H1 (cell line): ENCODE measurements at regions not wholly inside any gene's neighbourhood (a gene's known extent, or its start where the extent isn't known, plus 50 kb on each side); places are given as distances from the start of the nearest gene placed in this dataset.

Experiments
- CTCF ChIA-PET: fragments of 300-600 bp; sonication (Branson Sonifier 250); formaldehyde crosslinking; loops from one replicate; lab custom pipeline; 2021; ENCODE audit not compliant: partially characterized antibody; lab: Charles Lee
- POLR2A ChIA-PET: fragments of 300-600 bp; sonication (Branson Sonifier 250); formaldehyde crosslinking; loops from one replicate; lab custom pipeline; 2021; ENCODE audit warnings: inconsistent platforms; ENCODE audit not compliant: partially characterized antibody; lab: Charles Lee
- DNase-seq, 2 experiments: peaks; one replicate each; pipeline versions ENCODE4 v3.0.0 to v3.0.0-alpha.2; 2010 to 2022; ENCODE audit warnings: low spot score in 2 of 2, low read depth in 1 of 2, mixed read lengths in 1 of 2
- FAIRE-seq: peaks from 2 replicates; lab custom pipeline; 2011; peaks lifted over from hg19 to GRCh38; lab: Jason Lieb, UNC
- H2AFZ ChIP-seq: 2 replicates; pipeline ENCODE4 v1.8.1; 2012; ENCODE audit warnings: low read length, inconsistent platforms
- H2AK5ac ChIP-seq: 2 replicates; pipeline ENCODE4 v1.6.1; 2013; ENCODE audit warnings: low read depth, low read length
- H2BK120ac ChIP-seq: replicated peaks from 2 replicates; pipeline ENCODE3; 2013; ENCODE audit warnings: low read depth, low read length, inconsistent platforms
- H2BK12ac ChIP-seq: 2 replicates; pipeline ENCODE4 v1.6.1; 2013; ENCODE audit warnings: low read depth, low read length
- H2BK15ac ChIP-seq: 2 replicates; pipeline ENCODE4 v1.6.1; 2013; ENCODE audit warnings: low read length
- H2BK20ac ChIP-seq: 2 replicates; pipeline ENCODE4 v1.6.1; 2013; ENCODE audit warnings: low read length
- H2BK5ac ChIP-seq: 2 replicates; pipeline ENCODE4 v1.6.1; 2013; ENCODE audit warnings: low read depth, low read length
- H3K14ac ChIP-seq: 2 replicates; pipeline ENCODE4 v1.6.1; 2013; ENCODE audit warnings: inconsistent platforms; ENCODE audit not compliant: insufficient read length
- H3K18ac ChIP-seq: 2 replicates; pipeline ENCODE4 v1.6.1; 2013; ENCODE audit warnings: low read length; ENCODE audit errors: extremely low read depth
- H3K23ac ChIP-seq: 2 replicates; pipeline ENCODE4 v1.6.1; 2013; ENCODE audit warnings: inconsistent platforms; ENCODE audit not compliant: insufficient read length
- H3K23me2 ChIP-seq: 2 replicates; pipeline ENCODE4 v1.6.1; 2013; ENCODE audit warnings: low read depth, low read length
- H3K27ac ChIP-seq: 2 replicates; pipeline ENCODE4 v1.6.1; 2011; ENCODE audit warnings: low read depth, low read length, inconsistent platforms
- H3K27me3 ChIP-seq, 4 experiments: replicated peaks in 1 of 4; 1 replicate in 1 of 4; 2 replicates in 3 of 4; pipeline versions ENCODE4 v1.6.1 to v1.8.1; 2011 to 2013; ENCODE audit warnings: low read length in 3 of 4, mild to moderate bottlenecking in 3 of 4, inconsistent platforms in 2 of 4, mixed read lengths in 2 of 4, moderate library complexity in 1 of 4; ENCODE audit not compliant: control insufficient read depth in 3 of 4, insufficient read depth in 3 of 4; ENCODE audit errors: extremely low read depth in 1 of 4
- H3K36me3 ChIP-seq, 4 experiments: 2 replicates each; pipeline versions ENCODE4 v1.6.1 to v1.8.1; 2011 to 2013; ENCODE audit warnings: mild to moderate bottlenecking in 4 of 4, low read length in 3 of 4, moderate library complexity in 2 of 4, control low read depth in 1 of 4, inconsistent platforms in 1 of 4; ENCODE audit not compliant: insufficient read depth in 4 of 4, control insufficient read depth in 2 of 4
- H3K4ac ChIP-seq: replicated peaks from 2 replicates; pipeline ENCODE3; 2013; ENCODE audit warnings: low read length, low read depth, mixed read lengths, inconsistent platforms; ENCODE audit not compliant: insufficient read length
- H3K4me1 ChIP-seq, 4 experiments: replicated peaks in 1 of 4; 1 replicate in 1 of 4; 2 replicates in 3 of 4; pipeline versions ENCODE4 v1.6.1 to v1.8.1; 2011 to 2013; ENCODE audit warnings: low read length in 3 of 4, inconsistent platforms in 2 of 4, mixed read lengths in 1 of 4; ENCODE audit not compliant: insufficient read depth in 4 of 4, control insufficient read depth in 3 of 4
- H3K4me2 ChIP-seq, 2 experiments: 2 replicates each; pipeline versions ENCODE4 v1.6.1 to v1.8.1; 2011 to 2013; ENCODE audit warnings: low read depth in 2 of 2, low read length in 2 of 2, control low read depth in 1 of 2, inconsistent platforms in 1 of 2, mild to moderate bottlenecking in 1 of 2; ENCODE audit not compliant: insufficient read depth in 1 of 2
- H3K4me3 ChIP-seq, 4 experiments: fragments of 200-600, 300-600 bp in 1 of 4; sonication (generic), shearing (Covaris generic), sonication (Bioruptor Twin) in 1 of 4; 2 replicates each; pipeline versions ENCODE4 v1.5.1 to v1.8.1; 2011 to 2016; ENCODE audit warnings: low read length in 4 of 4, low read depth in 3 of 4, control low read depth in 2 of 4, inconsistent platforms in 2 of 4, mild to moderate bottlenecking in 2 of 4, mixed read lengths in 1 of 4, moderate library complexity in 1 of 4; ENCODE audit not compliant: insufficient read depth in 2 of 4; ENCODE audit errors: extremely low read depth in 1 of 4
- H3K56ac ChIP-seq: replicated peaks from 2 replicates; pipeline ENCODE3; 2013; ENCODE audit warnings: low read depth, mild to moderate bottlenecking, mixed read lengths, low read length, inconsistent platforms; ENCODE audit not compliant: insufficient read length
- H3K79me1 ChIP-seq: 2 replicates; pipeline ENCODE4 v1.6.1; 2013; ENCODE audit warnings: low read depth, low read length, control low read depth
- H3K79me2 ChIP-seq, 2 experiments: 2 replicates each; pipeline versions ENCODE4 v1.6.1 to v1.8.1; 2012 to 2013; ENCODE audit warnings: low read length in 2 of 2, mild to moderate bottlenecking in 2 of 2, inconsistent platforms in 1 of 2; ENCODE audit not compliant: insufficient read depth in 2 of 2, control insufficient read depth in 1 of 2
- H3K9ac ChIP-seq, 4 experiments: replicated peaks in 1 of 4; 1 replicate in 1 of 4; 2 replicates in 3 of 4; pipeline versions ENCODE4 v1.6.1 to v1.8.1; 2011 to 2013; ENCODE audit warnings: low read depth in 3 of 4, low read length in 3 of 4, control low read depth in 2 of 4, mild to moderate bottlenecking in 2 of 4, moderate library complexity in 2 of 4, inconsistent platforms in 1 of 4; ENCODE audit errors: extremely low read depth in 1 of 4
- H3K9me3 ChIP-seq, 2 experiments: 2 replicates each; pipeline versions ENCODE4 v1.6.1 to v1.8.1; 2012 to 2013; ENCODE audit warnings: mild to moderate bottlenecking in 2 of 2, moderate library complexity in 2 of 2, control low read depth in 1 of 2, inconsistent platforms in 1 of 2, low read depth in 1 of 2, low read length in 1 of 2, mixed read lengths in 1 of 2; ENCODE audit not compliant: insufficient read depth in 2 of 2
- H4K20me1 ChIP-seq, 2 experiments: replicated peaks in 1 of 2; 2 replicates each; pipeline versions ENCODE3 to v1.8.1; 2011 to 2013; ENCODE audit warnings: inconsistent platforms in 2 of 2, low read length in 2 of 2, mild to moderate bottlenecking in 1 of 2; ENCODE audit not compliant: insufficient read depth in 2 of 2, control insufficient read depth in 1 of 2
- H4K5ac ChIP-seq: 2 replicates; pipeline ENCODE4 v1.6.1; 2013; ENCODE audit warnings: low read length, low read depth, mixed read lengths, inconsistent platforms; ENCODE audit not compliant: insufficient read length
- H4K8ac ChIP-seq: 2 replicates; pipeline ENCODE4 v1.8.0; 2013; ENCODE audit warnings: mild to moderate bottlenecking, moderate library complexity, low read length, inconsistent platforms; ENCODE audit not compliant: insufficient read depth; ENCODE audit errors: extremely low read depth
- H4K91ac ChIP-seq: replicated peaks from 2 replicates; pipeline ENCODE3; 2013; ENCODE audit warnings: low read length, mixed read lengths, inconsistent platforms; ENCODE audit not compliant: insufficient read length
- CBX8 ChIP-seq: fragments of 300-800, 300-1000 bp; sonication (generic); IDR thresholded peaks from 2 replicates; pipeline ENCODE4 v1.7.1; 2016; ENCODE audit warnings: low read depth, low read length, borderline replicate concordance
- EP300 ChIP-seq, 2 experiments: IDR thresholded peaks; 1 replicate in 1 of 2; 2 replicates in 1 of 2; pipeline ENCODE4 v1.6.1; 2011 to 2012; ENCODE audit warnings: low read depth in 2 of 2, low read length in 2 of 2, mild to moderate bottlenecking in 2 of 2, borderline replicate concordance in 1 of 2, inconsistent platforms in 1 of 2, moderate library complexity in 1 of 2
- EZH2 ChIP-seq: fragments of 200-600 bp; sonication (generic); IDR thresholded peaks from 2 replicates; pipeline ENCODE4 v1.7.1; 2012; ENCODE audit warnings: low read depth, mild to moderate bottlenecking, moderate library complexity, low read length, inconsistent platforms; ENCODE audit not compliant: severe bottlenecking
- FOSL1 ChIP-seq: IDR thresholded peaks from 2 replicates; pipeline ENCODE4 v1.6.1; 2011; ENCODE audit warnings: mild to moderate bottlenecking, low read depth, low read length, moderate library complexity; ENCODE audit not compliant: insufficient read depth
- HDAC2 ChIP-seq, 2 experiments: fragments of 300-600 bp in 1 of 2; sonication (generic) in 1 of 2; IDR thresholded peaks; 2 replicates each; pipeline ENCODE4 v1.6.1; 2011 to 2012; ENCODE audit warnings: low read depth in 2 of 2, low read length in 2 of 2, mild to moderate bottlenecking in 2 of 2, moderate library complexity in 2 of 2, borderline replicate concordance in 1 of 2, inconsistent platforms in 1 of 2
- RFX5 ChIP-seq: IDR thresholded peaks from 2 replicates; pipeline ENCODE4 v1.6.1; 2011; ENCODE audit warnings: low read depth, low read length, improper control_type of control experiment, borderline replicate concordance
- SAP30 ChIP-seq: fragments of 300-600 bp; sonication (generic); IDR thresholded peaks from 2 replicates; pipeline ENCODE4 v1.7.1; 2012; ENCODE audit warnings: low read length, moderate library complexity, mild to moderate bottlenecking, inconsistent platforms; ENCODE audit not compliant: insufficient read depth, insufficient replicate concordance
- SIN3A ChIP-seq, 2 experiments: IDR thresholded peaks in 1 of 2; conservative IDR thresholded peaks in 1 of 2; 2 replicates each; pipeline ENCODE4 v1.6.1; 2011 to 2012; ENCODE audit warnings: low read length in 2 of 2, improper control_type of control experiment in 1 of 2, low read depth in 1 of 2, mild to moderate bottlenecking in 1 of 2
- SIRT6 ChIP-seq: IDR thresholded peaks from one replicate; pipeline ENCODE4 v1.7.1; 2012; ENCODE audit warnings: low read length, inconsistent platforms
- SRF ChIP-seq: IDR thresholded peaks from 2 replicates; pipeline ENCODE4 v1.6.1; 2011; ENCODE audit warnings: mild to moderate bottlenecking, low read depth, low read length, moderate library complexity
- TBP ChIP-seq: IDR thresholded peaks from 2 replicates; pipeline ENCODE4 v1.6.1; 2011; ENCODE audit warnings: low read depth, low read length, improper control_type of control experiment
- TCF12 ChIP-seq: IDR thresholded peaks from 2 replicates; pipeline ENCODE4 v1.6.1; 2011; ENCODE audit warnings: low read depth, mild to moderate bottlenecking, low read length
- USF2 ChIP-seq: IDR thresholded peaks from 2 replicates; pipeline ENCODE4 v1.6.1; 2011; ENCODE audit warnings: low read length, improper control_type of control experiment
- WGBS, 2 experiments: shearing (Covaris generic) in 1 of 2; methylation state at CpG; one replicate each; pipeline versions ENCODE4 v1.1.6 to v1.1.7; 2013 to 2015; ENCODE audit warnings: low lambda C conversion rate in 2 of 2, mixed read lengths in 2 of 2, inconsistent platforms in 1 of 2, low coverage in 1 of 2, missing lambda C conversion rate in 1 of 2; ENCODE audit not compliant: insufficient replicate concordance in 2 of 2, insufficient coverage in 1 of 2, insufficient read length in 1 of 2; ENCODE audit errors: extremely low coverage in 1 of 2, missing lambda C conversion rate in 1 of 2; 5-methylcytosine and 5-hydroxymethylcytosine counted together

DNA sequence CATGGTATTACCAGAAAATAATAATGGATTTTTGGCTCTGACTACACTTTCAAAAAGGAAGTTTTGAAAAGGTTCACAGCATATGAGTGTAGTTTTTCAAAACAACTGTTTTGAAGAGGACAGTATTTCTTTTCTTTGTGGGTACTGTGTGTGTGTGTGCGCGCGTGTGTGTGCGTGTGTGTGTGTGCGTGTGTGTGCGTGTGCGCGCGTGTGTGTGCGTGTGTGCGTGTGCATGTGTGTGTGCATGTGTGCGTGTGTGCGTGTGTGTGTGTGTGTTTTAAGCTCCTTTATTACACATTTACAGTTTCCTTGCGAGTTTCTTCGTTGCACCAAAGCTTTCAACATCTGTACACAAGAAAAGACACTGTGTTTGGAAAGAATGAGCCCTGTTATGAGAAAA is 755.4 kb downstream of the SH3BGRL start:
- no peak overlapping the region for H2BK5ac ChIP-seq
- no peak overlapping the region for H4K91ac ChIP-seq
- no peaks in the 10 kb centered on the region for H3K79me2 ChIP-seq
- no peak overlapping the region for H2BK12ac ChIP-seq
- H3K4ac ChIP-seq = no peak overlapping the region
- H3K79me1 ChIP-seq = no peaks in the 10 kb centered on the region
- ChIA-PET CTCF (interaction anchor here (0.8 to 1.8 kb wide), 3 partner anchors 8 to 1682 kb away, joined by 3 to 6 read pairs (median 4); no protein-coding TSS in a partner anchor), POLR2A (no interaction called here)
- H4K5ac ChIP-seq = no peak overlapping the region
- DNase-seq (no peak), FAIRE-seq (no peak)
- WGBS, 2 experiments = 63% methylated on average over 15 of the region's 15 CpGs; no CpG with 5 or more reads in 1 of the 2 experiments
- no peak overlapping the region for H2AFZ ChIP-seq
- H4K20me1 ChIP-seq = no peaks in the 10 kb centered on the region
- H2BK120ac ChIP-seq = no peak overlapping the region
- no peaks in the 10 kb centered on the region for H3K9me3 ChIP-seq
- H3K9ac ChIP-seq = no peak overlapping the region
- no peak overlapping the region for H2BK15ac ChIP-seq
- H2AK5ac ChIP-seq = no peak overlapping the region
- no peak overlapping the region for H3K23ac ChIP-seq
- H3K23me2 ChIP-seq = no peaks in the 10 kb centered on the region
- H3K36me3 ChIP-seq = no peaks in the 10 kb centered on the region
- no peak overlapping the region; the same call in 1 of the 2 replicates for H4K8ac ChIP-seq
- H3K4me2 ChIP-seq = no peak overlapping the region
- H3K4me1 ChIP-seq = no peaks in the 10 kb centered on the region
- no peak overlapping the region for H3K18ac ChIP-seq
- H3K56ac ChIP-seq = no peak overlapping the region
- H3K27me3 ChIP-seq = no peaks in the 10 kb centered on the region
- no peak overlapping the region for H2BK20ac ChIP-seq
- no peak overlapping the region for H3K14ac ChIP-seq
- no peak overlapping the region for H3K4me3 ChIP-seq
- no peak overlapping the region for H3K27ac ChIP-seq
- TF ChIP-seq EP300 (IDR thresholded peaks at IDR 0.05; ENCODE audit: borderline replicate concordance in 1 of 2, low read depth in 2 of 2, low read length in 2 of 2) (no peak), SAP30 (no peak), SIN3A (conservative IDR thresholded peaks at IDR 0.05 in 1 of 2, IDR thresholded peaks at IDR 0.05 in 1 of 2; ENCODE audit: low read depth in 1 of 2, low read length in 2 of 2) (no peak), TBP (no peak), CBX8 (no peak), RFX5 (no peak), SIRT6 (no peak), SRF (no peak), FOSL1 (no peak), EZH2 (no peak), USF2 (no peak), TCF12 (no peak), HDAC2 (IDR thresholded peaks at IDR 0.05; ENCODE audit: borderline replicate concordance in 1 of 2, low read depth in 2 of 2, low read length in 2 of 2) (no peak)
